HG02970 (cell line): ENCODE measurements at regions not wholly inside any gene's neighbourhood (a gene's known extent, or its start where the extent isn't known, plus 50 kb on each side); places are given as distances from the start of the nearest gene placed in this dataset.
"Not testable (repeated sequence)": the region's sequence is repeated elsewhere in the genome, so short reads cannot be mapped to it uniquely, and the experiment has no call there.

Experiments
- ATAC-seq: cut with Tn5 transposase; IDR thresholded peaks from one replicate; pipeline ENCODE4 v1.9.1; 2021; ENCODE audit warnings: mild to moderate bottlenecking, moderate library complexity, moderate number of reproducible peaks; ENCODE audit not compliant: unreplicated experiment, low FRiP score

GRCh38 chr3:194938845-194939531 lies 253.3 kb downstream of the FAM43A start:
- ATAC-seq, result no peak

GRCh38 chr3:194939532-194939909 lies 253.8 kb downstream of the FAM43A start:
- ATAC-seq, result no peak

GRCh38 chr3:194939949-194940770 lies 254.5 kb downstream of the FAM43A start:
- ATAC-seq, result no peak

GRCh38 chr3:194941360-194941955 lies 255.8 kb downstream of the FAM43A start:
- no peak for ATAC-seq

- ATAC-seq, result no peak
These were observed 256.4 kb downstream of the FAM43A start for GRCh38 chr3:194941956-194942511.

- no peak for ATAC-seq
These were observed 258.8 kb downstream of the FAM43A start for GRCh38 chr3:194944526-194944925.

GRCh38 chr3:194945508-194945907 lies 259.8 kb downstream of the FAM43A start:
- ATAC-seq, result no peak

- no peak for ATAC-seq
These were observed 260.4 kb downstream of the FAM43A start for GRCh38 chr3:194946091-194946490.

GRCh38 chr3:194949592-194949991 lies 263.9 kb downstream of the FAM43A start:
- no peak for ATAC-seq

- ATAC-seq, result no peak
These were observed 265.4 kb downstream of the FAM43A start for GRCh38 chr3:194950906-194951628.

GRCh38 chr3:194951629-194951920 lies 265.9 kb downstream of the FAM43A start:
- not testable (repeated sequence) for ATAC-seq

GRCh38 chr3:194951931-194952582 lies 266.4 kb downstream of the FAM43A start:
- no peak for ATAC-seq

- no peak for ATAC-seq
These were observed 267.2 kb downstream of the FAM43A start for GRCh38 chr3:194952841-194953241.

- ATAC-seq, result no peak
These were observed 267.6 kb downstream of the FAM43A start for GRCh38 chr3:194953291-194953690.

- ATAC-seq, result no peak
These were observed 269.9 kb downstream of the FAM43A start for GRCh38 chr3:194955546-194955945.

GRCh38 chr3:194955979-194956696 lies 270.5 kb downstream of the FAM43A start:
- no peak for ATAC-seq

- no peak for ATAC-seq
These were observed 271.2 kb downstream of the FAM43A start for GRCh38 chr3:194956697-194957396.

GRCh38 chr3:194957743-194958240 lies 272.1 kb downstream of the FAM43A start:
- no peak for ATAC-seq

GRCh38 chr3:194959217-194959616 lies 273.5 kb downstream of the FAM43A start:
- no peak for ATAC-seq
